WI38 (cell line): ENCODE measurements at regions not wholly inside any gene's neighbourhood (a gene's known extent, or its start where the extent isn't known, plus 50 kb on each side); places are given as distances from the start of the nearest gene placed in this dataset.

Experiments
- H3K4me3 ChIP-seq: 2 replicates; pipeline ENCODE4 v1.5.1; 2011; ENCODE audit warnings: low read depth, mild to moderate bottlenecking, control low read depth, low read length
- CTCF ChIP-seq: IDR thresholded peaks from 2 replicates; pipeline ENCODE4 v1.5.1; 2012; ENCODE audit warnings: low read depth, mild to moderate bottlenecking, control low read depth, low read length

- H3K4me3 ChIP-seq = no peak overlapping the region
- TF ChIP-seq CTCF = no peak
These were observed 108.4 kb upstream of the IGLL5 start for GRCh38 chr22:22779213-22779612.

GRCh38 chr22:22783575-22783974, 104.0 kb upstream of the IGLL5 start:
- no peak for TF ChIP-seq CTCF
- no peak overlapping the region for H3K4me3 ChIP-seq

GRCh38 chr22:22784249-22785039, 103.2 kb upstream of the IGLL5 start:
- TF ChIP-seq CTCF = no peak
- H3K4me3 ChIP-seq = no peak overlapping the region

GRCh38 chr22:22785316-22786065, 102.1 kb upstream of the IGLL5 start:
- no peak overlapping the region for H3K4me3 ChIP-seq
- no peak for TF ChIP-seq CTCF

- no peak for TF ChIP-seq CTCF
- no peak overlapping the region for H3K4me3 ChIP-seq
These were observed 101.1 kb upstream of the IGLL5 start for GRCh38 chr22:22786301-22787115.

- H3K4me3 ChIP-seq = no peak overlapping the region
- TF ChIP-seq CTCF = no peak
These were observed 100.5 kb upstream of the IGLL5 start for GRCh38 chr22:22787151-22787550.
